ENCODE measurements at regions not wholly inside any gene's neighbourhood (a gene's known extent, or its start where the extent isn't known, plus 50 kb on each side); places are given as distances from the start of the nearest gene placed in this dataset.

DNA sequence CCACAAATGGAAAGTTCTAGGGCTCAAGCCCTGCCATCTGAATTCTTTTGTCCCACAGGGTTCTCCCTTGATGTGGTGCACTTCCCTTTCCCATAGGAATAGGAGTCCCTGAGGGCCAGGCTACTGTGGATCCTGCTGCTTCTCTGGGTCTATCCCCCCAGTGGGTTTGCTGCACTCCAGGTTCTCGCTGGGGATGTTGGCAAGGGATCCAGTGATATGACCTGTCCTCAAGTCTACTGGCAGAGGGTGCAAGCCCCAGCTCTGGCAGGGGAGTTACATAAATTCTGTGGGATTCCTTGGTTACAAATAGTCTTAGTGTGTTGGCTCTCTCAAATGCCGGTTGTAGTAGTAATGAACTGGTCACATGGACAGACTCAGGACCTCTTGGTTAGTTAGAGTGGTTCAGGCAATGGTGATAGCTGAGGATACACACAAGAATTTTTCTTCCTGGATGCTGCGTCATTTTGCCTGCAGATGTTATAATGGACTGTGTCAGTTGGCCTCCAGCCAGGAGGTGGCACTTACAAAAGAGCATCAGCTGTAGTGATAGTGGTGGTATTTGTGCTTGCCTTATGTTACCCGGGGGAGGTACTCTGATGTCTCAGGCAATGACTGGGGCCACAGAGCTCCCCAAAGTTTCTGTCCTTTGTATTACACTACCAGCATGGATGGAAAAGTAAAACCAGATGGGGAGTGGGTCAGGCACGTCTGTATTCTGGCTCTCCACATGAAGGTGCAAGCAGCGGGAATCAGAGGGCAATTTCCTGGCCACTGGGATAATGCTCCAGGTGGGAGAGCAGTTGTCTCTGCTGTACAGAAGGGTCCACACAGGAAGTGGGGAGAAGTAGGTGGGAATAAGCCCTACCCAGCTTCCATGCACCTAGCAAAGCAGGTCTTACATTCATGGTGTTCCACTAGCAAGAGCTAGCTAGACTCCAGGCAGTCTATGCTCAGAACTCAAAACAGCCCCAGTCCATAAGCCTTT lies 267.9 kb downstream of the SOX11 start:
- DNase-seq, result no peak

DNA sequence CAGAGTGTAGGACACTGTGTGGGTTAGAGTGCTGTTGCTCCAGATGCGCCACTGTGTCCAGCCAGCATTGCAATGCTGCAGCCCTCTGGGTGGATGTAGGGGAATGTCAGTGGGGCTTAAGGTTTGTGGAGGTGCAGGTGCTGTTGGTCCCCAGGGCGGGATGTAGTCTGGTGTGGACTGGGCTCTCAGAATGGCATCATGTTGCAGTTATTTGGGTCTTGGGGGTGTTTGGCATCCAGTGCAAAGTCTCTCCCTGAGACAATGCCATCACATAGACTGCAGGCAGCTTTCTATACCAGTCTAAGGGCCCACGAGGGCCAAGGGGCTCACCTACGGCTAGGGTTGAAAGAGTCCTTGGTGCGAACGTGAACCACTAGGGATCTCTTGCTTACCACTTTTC lies 275.3 kb downstream of the SOX11 start:
- DNase-seq, result no peak

DNA sequence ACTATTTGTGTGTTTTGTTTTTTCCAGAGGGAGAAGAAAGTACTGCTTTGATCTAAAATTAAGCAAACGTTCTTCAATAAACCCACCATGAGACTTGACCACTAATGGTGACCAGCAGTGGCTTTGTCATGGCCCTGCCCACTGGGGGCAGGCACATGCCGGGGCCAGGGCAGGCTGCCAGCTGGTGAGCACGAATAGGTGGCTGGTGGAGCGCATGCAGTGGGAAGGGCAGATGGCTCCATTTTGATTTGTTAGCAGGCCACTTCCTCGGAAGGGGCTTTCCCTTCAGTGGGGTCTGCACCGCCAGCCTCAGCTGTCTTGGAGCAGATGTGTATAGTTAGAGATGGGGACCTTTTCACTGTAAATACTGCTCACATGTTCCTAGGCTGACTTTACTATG lies 277.1 kb downstream of the SOX11 start:
- DNase-seq, result no peak

- no peak for DNase-seq
Measured at GRCh38 chr2:5970347-5970746, 278.2 kb downstream of the SOX11 start.

- DNase-seq, result no peak
Measured at GRCh38 chr2:5974477-5974876, 282.3 kb downstream of the SOX11 start.

GRCh38 chr2:5975401-5975800 lies 283.2 kb downstream of the SOX11 start:
- DNase-seq, result no peak

DNA sequence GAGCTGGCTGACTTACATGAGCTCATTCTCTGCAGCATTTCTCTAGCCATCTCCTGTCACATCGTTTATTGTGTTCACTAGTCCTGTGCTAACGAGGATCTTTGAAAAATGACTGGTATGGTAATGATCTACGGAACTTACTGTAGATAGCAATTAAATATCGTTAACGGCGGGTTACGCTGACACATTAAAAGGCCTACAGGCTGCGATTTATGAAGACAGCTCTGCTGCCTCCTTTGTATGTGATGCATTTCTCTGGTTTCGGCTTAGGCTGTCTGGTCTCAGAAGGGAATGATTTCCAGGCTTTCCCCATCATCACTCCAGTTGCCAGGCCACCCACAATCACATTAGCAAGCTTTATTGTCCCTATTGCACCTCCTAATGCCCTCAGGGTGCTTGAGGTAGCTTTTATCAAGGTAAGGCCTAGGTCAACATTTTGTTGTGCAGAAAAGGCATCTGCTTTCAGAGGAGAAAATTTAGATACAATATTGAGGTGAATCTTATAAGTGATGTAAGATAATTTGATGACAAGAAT lies 284.4 kb downstream of the SOX11 start:
- DNase-seq, result no peak

- no peak for DNase-seq
Measured at GRCh38 chr2:5977477-5977876, 285.3 kb downstream of the SOX11 start.

- DNase-seq, result no peak
Measured at GRCh38 chr2:5978131-5978751, 286.1 kb downstream of the SOX11 start.

- no peak for DNase-seq
Measured at GRCh38 chr2:5980450-5981190, 288.4 kb downstream of the SOX11 start.

- DNase-seq, result no peak
Measured at GRCh38 chr2:5982193-5982902, 290.2 kb downstream of the SOX11 start.

DNA sequence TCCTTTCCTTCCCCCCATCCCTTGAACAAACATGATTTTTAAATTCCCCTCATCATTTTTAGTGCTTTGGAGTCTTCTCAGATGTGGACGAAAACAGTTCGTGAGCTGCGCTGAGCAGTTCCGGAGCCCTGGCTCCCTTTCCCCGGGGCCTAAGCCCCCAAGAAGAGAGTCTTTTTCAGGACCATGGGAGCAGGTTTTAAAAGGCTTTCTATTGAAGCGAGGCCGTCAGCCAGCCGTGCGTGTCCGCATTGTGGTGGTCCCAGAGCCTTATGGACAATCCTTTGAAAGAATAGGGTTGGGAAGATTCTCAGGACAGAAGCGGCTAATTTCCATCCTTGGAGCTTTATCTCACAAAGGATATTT lies 290.7 kb downstream of the SOX11 start:
- no peak for DNase-seq

DNA sequence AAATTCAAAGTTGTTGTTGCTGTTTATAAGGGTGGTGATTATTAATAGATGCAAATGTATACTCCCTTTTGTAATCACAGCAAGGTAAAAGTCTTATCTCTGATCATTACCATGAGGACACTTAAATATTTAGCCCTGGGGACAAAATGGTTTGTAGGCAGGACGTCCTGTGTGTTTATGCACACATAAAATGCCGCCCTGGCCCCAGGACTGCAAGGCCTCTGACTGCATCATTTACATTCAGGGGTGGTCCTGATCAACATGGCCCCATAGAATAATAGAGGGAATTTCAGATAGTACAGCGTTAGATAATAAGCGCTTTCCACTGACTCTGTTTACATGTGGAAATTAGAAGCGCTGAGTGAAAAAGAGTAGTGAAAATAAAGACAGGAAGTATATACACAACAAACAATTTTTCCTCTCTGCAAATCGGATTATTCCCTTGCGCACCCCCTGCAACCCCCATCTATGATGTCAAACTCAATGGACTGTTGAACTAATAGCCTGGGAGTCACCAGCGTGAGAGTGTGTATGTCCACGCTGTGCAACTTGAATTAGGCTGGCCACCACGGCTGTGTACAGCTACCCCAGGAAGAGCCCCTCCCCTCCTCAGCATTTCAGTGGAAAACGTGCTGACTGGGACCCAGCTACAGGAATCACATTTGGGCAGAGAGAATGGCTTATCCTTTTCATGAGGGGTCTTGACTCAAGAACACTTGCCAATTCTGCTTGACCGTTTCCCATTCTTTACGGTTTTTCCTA lies 291.5 kb downstream of the SOX11 start:
- DNase-seq, result no peak

- DNase-seq, result no peak
Measured at GRCh38 chr2:5984273-5984655, 292.1 kb downstream of the SOX11 start.

DNA sequence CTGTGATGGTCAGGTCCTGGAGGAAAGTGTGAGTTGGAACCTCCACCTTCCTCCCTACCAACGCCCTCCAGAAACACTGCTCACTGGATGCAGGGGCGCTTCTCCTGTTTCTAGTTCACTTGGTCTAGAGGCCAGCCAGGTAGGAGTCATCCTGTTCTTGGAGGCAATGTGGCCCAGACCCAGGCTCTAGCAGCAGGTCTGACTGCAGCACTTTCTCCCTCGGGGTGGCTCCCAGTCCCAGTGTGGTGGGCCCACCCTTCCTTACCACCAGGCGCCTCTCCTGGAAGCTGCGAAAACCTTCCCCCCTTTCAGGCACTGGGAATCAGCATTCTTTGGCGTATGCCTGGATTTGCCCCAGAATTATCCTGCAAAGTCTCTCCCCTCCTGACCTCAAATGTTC lies 292.8 kb downstream of the SOX11 start:
- DNase-seq, result no peak

DNA sequence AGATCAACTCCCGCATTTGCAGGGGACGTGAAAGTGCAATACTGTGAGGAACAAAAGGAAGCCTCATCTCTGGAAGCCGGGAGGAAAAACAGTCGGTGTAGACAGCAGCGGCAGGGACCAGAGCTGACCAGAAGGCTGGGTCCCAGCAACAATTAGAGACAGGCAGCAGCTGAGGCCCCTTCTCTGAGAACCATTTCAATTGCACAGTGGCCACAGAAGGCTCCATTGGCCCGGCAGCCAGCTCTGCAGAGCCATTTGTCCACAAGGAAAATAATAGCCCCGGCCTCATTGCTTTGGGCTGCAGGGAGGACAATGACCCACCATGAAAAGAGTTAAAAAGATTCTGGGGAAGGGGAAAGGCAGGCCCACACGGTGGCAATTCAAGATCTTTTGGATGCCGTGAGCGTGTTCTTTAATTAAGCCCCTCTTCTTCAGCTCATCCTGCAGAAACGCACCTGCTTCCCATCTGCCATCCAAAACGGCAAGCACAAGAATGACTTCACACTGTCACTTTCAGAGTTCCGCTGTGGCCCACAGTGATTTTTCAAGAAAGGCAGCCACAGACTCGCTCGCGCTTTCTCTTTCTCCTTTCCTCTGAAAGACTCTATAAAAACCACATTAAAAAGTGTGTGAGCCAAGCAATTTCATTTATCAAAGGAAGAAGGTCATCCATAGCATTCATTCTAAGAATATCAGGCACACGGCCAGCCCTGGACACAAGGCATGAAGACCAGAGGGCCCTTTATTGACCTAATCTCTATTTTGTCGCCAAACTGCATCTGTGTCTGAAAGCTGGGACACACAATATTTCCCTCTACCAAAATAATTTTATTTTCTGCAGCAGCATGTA lies 293.6 kb downstream of the SOX11 start:
- no peak for DNase-seq

GRCh38 chr2:5986801-5987787 lies 294.9 kb downstream of the SOX11 start:
- no peak for DNase-seq

DNA sequence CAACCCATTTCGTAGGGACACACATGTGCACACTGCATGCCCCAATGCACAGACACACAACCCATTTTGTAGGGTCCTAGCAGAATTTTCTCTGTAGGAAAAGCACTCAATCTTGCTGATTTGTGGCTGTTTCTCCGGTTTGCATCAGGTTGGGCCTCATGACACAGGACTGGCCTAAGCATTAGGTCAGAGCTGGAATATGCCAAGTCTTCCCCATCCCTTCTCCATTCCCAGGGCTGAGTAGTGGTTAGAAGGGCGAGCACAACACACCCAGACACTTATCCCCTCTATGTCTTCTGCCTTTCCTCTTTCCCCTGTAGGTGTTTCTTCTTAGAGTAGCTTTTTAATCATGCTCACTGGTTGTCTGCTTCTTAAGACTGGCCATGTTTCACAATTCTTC lies 295.9 kb downstream of the SOX11 start:
- DNase-seq, result no peak

DNA sequence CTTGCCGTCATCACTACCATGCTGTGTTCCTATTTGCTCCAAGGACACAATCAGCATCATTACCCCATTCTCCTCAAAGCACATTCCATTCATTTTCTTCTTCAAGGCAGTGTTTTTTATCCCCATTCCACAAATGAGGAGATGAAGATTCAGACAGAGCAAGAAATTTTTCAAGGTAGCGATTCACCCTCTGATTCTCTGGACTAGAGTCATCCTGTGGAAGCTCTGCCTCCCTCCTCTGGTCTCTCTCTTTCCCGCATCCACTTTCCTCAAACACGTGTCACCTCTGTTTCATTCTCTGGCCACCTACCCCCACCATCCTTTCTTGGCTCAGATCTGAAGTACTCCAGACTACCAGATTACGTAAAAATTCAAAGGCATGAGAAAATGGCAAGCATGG lies 297.9 kb downstream of the SOX11 start:
- no peak for DNase-seq
